HepG2 (cell line): ENCODE measurements at regions not wholly inside any gene's neighbourhood (a gene's known extent, or its start where the extent isn't known, plus 50 kb on each side); places are given as distances from the start of the nearest gene placed in this dataset.

Source experiments
- ETS1 ChIP-seq: sonication (generic); formaldehyde crosslinking; IDR thresholded peaks from 2 replicates; pipeline ENCODE4 v1.4.0; 2020; ENCODE audit warnings: missing genetic modification reagents
- FOSL1 ChIP-seq: sonication (generic); formaldehyde crosslinking; IDR thresholded peaks from 2 replicates; pipeline ENCODE4 v1.9.0; 2021; ENCODE audit warnings: missing genetic modification reagents, borderline replicate concordance
- HES4 ChIP-seq: sonication (generic); formaldehyde crosslinking; IDR thresholded peaks from 2 replicates; pipeline ENCODE4 v1.9.0; 2021; ENCODE audit warnings: mild to moderate bottlenecking, missing genetic modification reagents, borderline replicate concordance
- PBX2 ChIP-seq: IDR thresholded peaks from 2 replicates; pipeline ENCODE4 v1.6.1; 2016; ENCODE audit warnings: control low read depth
- PRDM10 ChIP-seq: sonication (generic); formaldehyde crosslinking; IDR thresholded peaks from 2 replicates; pipeline ENCODE4 v1.4.0; 2020; ENCODE audit warnings: low read depth, missing genetic modification reagents
- SP1 ChIP-seq, 2 experiments: fragments of 450-650 bp in 1 of 2; sonication (generic) in 1 of 2; formaldehyde crosslinking in 1 of 2; IDR thresholded peaks; 2 replicates each; pipeline versions ENCODE4 v1.4.0 to v1.6.1; 2016 to 2020; ENCODE audit warnings: missing genetic modification reagents in 1 of 2
- SRSF1 ChIP-seq: fragments of 200-400 bp; formaldehyde crosslinking; optimal IDR thresholded peaks from 2 replicates; pipeline ENCODE3; 2017; ENCODE audit warnings: mild to moderate bottlenecking, low read depth, low read length, moderate library complexity
- ZBTB21 ChIP-seq: sonication (generic); formaldehyde crosslinking; IDR thresholded peaks from 2 replicates; pipeline ENCODE4 v1.4.0; 2020; ENCODE audit warnings: missing genetic modification reagents
- ZBTB34 ChIP-seq: sonication (generic); formaldehyde crosslinking; IDR thresholded peaks from 2 replicates; pipeline ENCODE4 v1.8.0; 2022; ENCODE audit warnings: mild to moderate bottlenecking, missing genetic modification reagents
- ZFYVE20 ChIP-seq: sonication (generic); formaldehyde crosslinking; IDR thresholded peaks from 2 replicates; pipeline ENCODE4 v1.8.0; 2023; ENCODE audit warnings: low read depth, mild to moderate bottlenecking, moderate library complexity, missing genetic modification reagents, borderline replicate concordance
- ZMAT3 ChIP-seq: sonication (generic); formaldehyde crosslinking; conservative IDR thresholded peaks from 2 replicates; pipeline ENCODE4 v1.7.0; 2021; ENCODE audit warnings: missing genetic modification reagents
- ZNF232 ChIP-seq: sonication (generic); formaldehyde crosslinking; IDR thresholded peaks from 2 replicates; pipeline ENCODE4 v1.4.0; 2020; ENCODE audit warnings: missing genetic modification reagents, borderline replicate concordance
- ZNF263 ChIP-seq: sonication (generic); formaldehyde crosslinking; IDR thresholded peaks from 2 replicates; pipeline ENCODE4 v1.4.0; 2020; ENCODE audit warnings: missing genetic modification reagents
- ZNF33B ChIP-seq: sonication (generic); formaldehyde crosslinking; IDR thresholded peaks from 2 replicates; pipeline ENCODE4 v1.5.1; 2020; ENCODE audit warnings: mild to moderate bottlenecking, missing genetic modification reagents
- TF ChIP-seq, protein P1 (sequence below), 2 experiments: sonication (generic) in 1 of 2; formaldehyde crosslinking in 1 of 2; IDR thresholded peaks; 2 replicates each; pipeline versions ENCODE4 v1.4.0 to v1.6.1; 2016 to 2020; ENCODE audit warnings: borderline replicate concordance in 1 of 2, low read depth in 1 of 2, mild to moderate bottlenecking in 1 of 2, missing genetic modification reagents in 1 of 2

GRCh38 chr9:36487482-36488388 is 85.0 kb upstream of the MELK start (continued):
- TF ChIP-seq FOSL1 (CRISPR knock-in tag) (no peak), PRDM10 (CRISPR knock-in tag) (peak; percentile 24; the same call in 1 of the 2 replicates), ZMAT3 (CRISPR knock-in tag) (no peak), ZNF232 (CRISPR knock-in tag) (no peak), PBX2 (CRISPR knock-in tag) (no peak), ZNF33B (CRISPR knock-in tag) (0 out of 2 replicates have a peak, but pooled peaks have one; percentile 20), HES4 (no peak), ZBTB34 (CRISPR knock-in tag) (no peak), SRSF1 (no peak), ZNF263 (CRISPR knock-in tag) (no peak), ETS1 (CRISPR knock-in tag) (no peak), ZFYVE20 (no peak), ZBTB21 (CRISPR knock-in tag) (no peak), SP1 (IDR thresholded peaks at IDR 0.05) (no peak), SP1 (CRISPR knock-in tag; IDR thresholded peaks at IDR 0.05) (no peak; the same call in 1 of the 2 replicates)
- TF ChIP-seq, protein P1, sequence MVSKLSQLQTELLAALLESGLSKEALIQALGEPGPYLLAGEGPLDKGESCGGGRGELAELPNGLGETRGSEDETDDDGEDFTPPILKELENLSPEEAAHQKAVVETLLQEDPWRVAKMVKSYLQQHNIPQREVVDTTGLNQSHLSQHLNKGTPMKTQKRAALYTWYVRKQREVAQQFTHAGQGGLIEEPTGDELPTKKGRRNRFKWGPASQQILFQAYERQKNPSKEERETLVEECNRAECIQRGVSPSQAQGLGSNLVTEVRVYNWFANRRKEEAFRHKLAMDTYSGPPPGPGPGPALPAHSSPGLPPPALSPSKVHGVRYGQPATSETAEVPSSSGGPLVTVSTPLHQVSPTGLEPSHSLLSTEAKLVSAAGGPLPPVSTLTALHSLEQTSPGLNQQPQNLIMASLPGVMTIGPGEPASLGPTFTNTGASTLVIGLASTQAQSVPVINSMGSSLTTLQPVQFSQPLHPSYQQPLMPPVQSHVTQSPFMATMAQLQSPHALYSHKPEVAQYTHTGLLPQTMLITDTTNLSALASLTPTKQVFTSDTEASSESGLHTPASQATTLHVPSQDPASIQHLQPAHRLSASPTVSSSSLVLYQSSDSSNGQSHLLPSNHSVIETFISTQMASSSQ (IDR thresholded peaks at IDR 0.05; ENCODE audit: low read depth): no peak
- TF ChIP-seq, protein P1 (CRISPR knock-in tag; IDR thresholded peaks at IDR 0.05; ENCODE audit: borderline replicate concordance): 0 out of 2 replicates have a peak, but pooled peaks have one; percentile 51
